H1 (cell line): ENCODE measurements at regions not wholly inside any gene's neighbourhood (a gene's known extent, or its start where the extent isn't known, plus 50 kb on each side); places are given as distances from the start of the nearest gene placed in this dataset.

Source experiments
- CTCF ChIA-PET: fragments of 300-600 bp; sonication (Branson Sonifier 250); formaldehyde crosslinking; loops from one replicate; lab custom pipeline; 2021; ENCODE audit not compliant: partially characterized antibody; lab: Charles Lee
- POLR2A ChIA-PET: fragments of 300-600 bp; sonication (Branson Sonifier 250); formaldehyde crosslinking; loops from one replicate; lab custom pipeline; 2021; ENCODE audit warnings: inconsistent platforms; ENCODE audit not compliant: partially characterized antibody; lab: Charles Lee
- DNase-seq, 2 experiments: peaks; one replicate each; pipeline versions ENCODE4 v3.0.0 to v3.0.0-alpha.2; 2010 to 2022; ENCODE audit warnings: low spot score in 2 of 2, low read depth in 1 of 2, mixed read lengths in 1 of 2
- FAIRE-seq: peaks from 2 replicates; lab custom pipeline; 2011; peaks lifted over from hg19 to GRCh38; lab: Jason Lieb, UNC
- H2AFZ ChIP-seq: 2 replicates; pipeline ENCODE4 v1.8.1; 2012; ENCODE audit warnings: low read length, inconsistent platforms
- H2AK5ac ChIP-seq: 2 replicates; pipeline ENCODE4 v1.6.1; 2013; ENCODE audit warnings: low read depth, low read length
- H2BK120ac ChIP-seq: replicated peaks from 2 replicates; pipeline ENCODE3; 2013; ENCODE audit warnings: low read depth, low read length, inconsistent platforms
- H2BK12ac ChIP-seq: 2 replicates; pipeline ENCODE4 v1.6.1; 2013; ENCODE audit warnings: low read depth, low read length
- H2BK15ac ChIP-seq: 2 replicates; pipeline ENCODE4 v1.6.1; 2013; ENCODE audit warnings: low read length
- H2BK20ac ChIP-seq: 2 replicates; pipeline ENCODE4 v1.6.1; 2013; ENCODE audit warnings: low read length
- H2BK5ac ChIP-seq: 2 replicates; pipeline ENCODE4 v1.6.1; 2013; ENCODE audit warnings: low read depth, low read length
- H3K14ac ChIP-seq: 2 replicates; pipeline ENCODE4 v1.6.1; 2013; ENCODE audit warnings: inconsistent platforms; ENCODE audit not compliant: insufficient read length
- H3K18ac ChIP-seq: 2 replicates; pipeline ENCODE4 v1.6.1; 2013; ENCODE audit warnings: low read length; ENCODE audit errors: extremely low read depth
- H3K23ac ChIP-seq: 2 replicates; pipeline ENCODE4 v1.6.1; 2013; ENCODE audit warnings: inconsistent platforms; ENCODE audit not compliant: insufficient read length
- H3K23me2 ChIP-seq: 2 replicates; pipeline ENCODE4 v1.6.1; 2013; ENCODE audit warnings: low read depth, low read length
- H3K27ac ChIP-seq: 2 replicates; pipeline ENCODE4 v1.6.1; 2011; ENCODE audit warnings: low read depth, low read length, inconsistent platforms
- H3K27me3 ChIP-seq, 4 experiments: replicated peaks in 1 of 4; 1 replicate in 1 of 4; 2 replicates in 3 of 4; pipeline versions ENCODE4 v1.6.1 to v1.8.1; 2011 to 2013; ENCODE audit warnings: low read length in 3 of 4, mild to moderate bottlenecking in 3 of 4, inconsistent platforms in 2 of 4, mixed read lengths in 2 of 4, moderate library complexity in 1 of 4; ENCODE audit not compliant: control insufficient read depth in 3 of 4, insufficient read depth in 3 of 4; ENCODE audit errors: extremely low read depth in 1 of 4
- H3K36me3 ChIP-seq, 4 experiments: 2 replicates each; pipeline versions ENCODE4 v1.6.1 to v1.8.1; 2011 to 2013; ENCODE audit warnings: mild to moderate bottlenecking in 4 of 4, low read length in 3 of 4, moderate library complexity in 2 of 4, control low read depth in 1 of 4, inconsistent platforms in 1 of 4; ENCODE audit not compliant: insufficient read depth in 4 of 4, control insufficient read depth in 2 of 4
- H3K4ac ChIP-seq: replicated peaks from 2 replicates; pipeline ENCODE3; 2013; ENCODE audit warnings: low read length, low read depth, mixed read lengths, inconsistent platforms; ENCODE audit not compliant: insufficient read length
- H3K4me1 ChIP-seq, 4 experiments: replicated peaks in 1 of 4; 1 replicate in 1 of 4; 2 replicates in 3 of 4; pipeline versions ENCODE4 v1.6.1 to v1.8.1; 2011 to 2013; ENCODE audit warnings: low read length in 3 of 4, inconsistent platforms in 2 of 4, mixed read lengths in 1 of 4; ENCODE audit not compliant: insufficient read depth in 4 of 4, control insufficient read depth in 3 of 4
- H3K4me2 ChIP-seq, 2 experiments: 2 replicates each; pipeline versions ENCODE4 v1.6.1 to v1.8.1; 2011 to 2013; ENCODE audit warnings: low read depth in 2 of 2, low read length in 2 of 2, control low read depth in 1 of 2, inconsistent platforms in 1 of 2, mild to moderate bottlenecking in 1 of 2; ENCODE audit not compliant: insufficient read depth in 1 of 2
- H3K4me3 ChIP-seq, 4 experiments: fragments of 200-600, 300-600 bp in 1 of 4; sonication (generic), shearing (Covaris generic), sonication (Bioruptor Twin) in 1 of 4; 2 replicates each; pipeline versions ENCODE4 v1.5.1 to v1.8.1; 2011 to 2016; ENCODE audit warnings: low read length in 4 of 4, low read depth in 3 of 4, control low read depth in 2 of 4, inconsistent platforms in 2 of 4, mild to moderate bottlenecking in 2 of 4, mixed read lengths in 1 of 4, moderate library complexity in 1 of 4; ENCODE audit not compliant: insufficient read depth in 2 of 4; ENCODE audit errors: extremely low read depth in 1 of 4
- H3K56ac ChIP-seq: replicated peaks from 2 replicates; pipeline ENCODE3; 2013; ENCODE audit warnings: low read depth, mild to moderate bottlenecking, mixed read lengths, low read length, inconsistent platforms; ENCODE audit not compliant: insufficient read length
- H3K79me1 ChIP-seq: 2 replicates; pipeline ENCODE4 v1.6.1; 2013; ENCODE audit warnings: low read depth, low read length, control low read depth
- H3K79me2 ChIP-seq, 2 experiments: 2 replicates each; pipeline versions ENCODE4 v1.6.1 to v1.8.1; 2012 to 2013; ENCODE audit warnings: low read length in 2 of 2, mild to moderate bottlenecking in 2 of 2, inconsistent platforms in 1 of 2; ENCODE audit not compliant: insufficient read depth in 2 of 2, control insufficient read depth in 1 of 2
- H3K9ac ChIP-seq, 4 experiments: replicated peaks in 1 of 4; 1 replicate in 1 of 4; 2 replicates in 3 of 4; pipeline versions ENCODE4 v1.6.1 to v1.8.1; 2011 to 2013; ENCODE audit warnings: low read depth in 3 of 4, low read length in 3 of 4, control low read depth in 2 of 4, mild to moderate bottlenecking in 2 of 4, moderate library complexity in 2 of 4, inconsistent platforms in 1 of 4; ENCODE audit errors: extremely low read depth in 1 of 4
- H3K9me3 ChIP-seq, 2 experiments: 2 replicates each; pipeline versions ENCODE4 v1.6.1 to v1.8.1; 2012 to 2013; ENCODE audit warnings: mild to moderate bottlenecking in 2 of 2, moderate library complexity in 2 of 2, control low read depth in 1 of 2, inconsistent platforms in 1 of 2, low read depth in 1 of 2, low read length in 1 of 2, mixed read lengths in 1 of 2; ENCODE audit not compliant: insufficient read depth in 2 of 2
- H4K20me1 ChIP-seq, 2 experiments: replicated peaks in 1 of 2; 2 replicates each; pipeline versions ENCODE3 to v1.8.1; 2011 to 2013; ENCODE audit warnings: inconsistent platforms in 2 of 2, low read length in 2 of 2, mild to moderate bottlenecking in 1 of 2; ENCODE audit not compliant: insufficient read depth in 2 of 2, control insufficient read depth in 1 of 2
- H4K5ac ChIP-seq: 2 replicates; pipeline ENCODE4 v1.6.1; 2013; ENCODE audit warnings: low read length, low read depth, mixed read lengths, inconsistent platforms; ENCODE audit not compliant: insufficient read length
- H4K8ac ChIP-seq: 2 replicates; pipeline ENCODE4 v1.8.0; 2013; ENCODE audit warnings: mild to moderate bottlenecking, moderate library complexity, low read length, inconsistent platforms; ENCODE audit not compliant: insufficient read depth; ENCODE audit errors: extremely low read depth
- H4K91ac ChIP-seq: replicated peaks from 2 replicates; pipeline ENCODE3; 2013; ENCODE audit warnings: low read length, mixed read lengths, inconsistent platforms; ENCODE audit not compliant: insufficient read length
- CTBP2 ChIP-seq: IDR thresholded peaks from 2 replicates; pipeline ENCODE4 v1.7.0; 2011; ENCODE audit warnings: borderline replicate concordance, mild to moderate bottlenecking, moderate library complexity, mixed read lengths, low read length; ENCODE audit not compliant: insufficient read depth, insufficient read length
- GABPA ChIP-seq: IDR thresholded peaks from 2 replicates; pipeline ENCODE4 v1.6.1; 2011; ENCODE audit warnings: mild to moderate bottlenecking, low read length, moderate library complexity, borderline replicate concordance; ENCODE audit not compliant: insufficient read depth
- JUND ChIP-seq: IDR thresholded peaks from 2 replicates; pipeline ENCODE4 v1.6.1; 2011; ENCODE audit warnings: mild to moderate bottlenecking, improper control_type of control experiment, low read length
- KDM5A ChIP-seq: fragments of 200-600 bp; IDR thresholded peaks from 2 replicates; pipeline ENCODE4 v1.7.1; 2012; ENCODE audit warnings: mild to moderate bottlenecking, low read length, inconsistent platforms, mixed read lengths
- PHF8 ChIP-seq: fragments of 200-600 bp; sonication (generic); conservative IDR thresholded peaks from 2 replicates; pipeline ENCODE4 v1.7.1; 2012; ENCODE audit warnings: low read depth, mild to moderate bottlenecking, inconsistent platforms, low read length, moderate library complexity
- POU5F1 ChIP-seq: IDR thresholded peaks from 2 replicates; pipeline ENCODE4 v1.6.1; 2011; ENCODE audit warnings: low read depth, mild to moderate bottlenecking, low read length, moderate library complexity
- RNF2 ChIP-seq: fragments of 200-900, 300-1000 bp; sonication (generic); IDR thresholded peaks from 2 replicates; pipeline ENCODE4 v1.7.1; 2016; ENCODE audit warnings: borderline replicate concordance, low read depth, mild to moderate bottlenecking, antibody characterized with exemption, low read length; ENCODE audit not compliant: poor library complexity, severe bottlenecking; ENCODE audit errors: missing control alignments
- RXRA ChIP-seq: IDR thresholded peaks from 2 replicates; pipeline ENCODE4 v1.6.1; 2011; ENCODE audit warnings: low read depth, mild to moderate bottlenecking, low read length, moderate library complexity; ENCODE audit not compliant: insufficient read depth
- SP2 ChIP-seq: IDR thresholded peaks from 2 replicates; pipeline ENCODE4 v1.6.1; 2012; ENCODE audit warnings: mild to moderate bottlenecking, low read length, inconsistent platforms
- TAF1 ChIP-seq: IDR thresholded peaks from 2 replicates; pipeline ENCODE4 v1.6.1; 2011; ENCODE audit warnings: mild to moderate bottlenecking, low read depth, low read length
- TBP ChIP-seq: IDR thresholded peaks from 2 replicates; pipeline ENCODE4 v1.6.1; 2011; ENCODE audit warnings: low read depth, low read length, improper control_type of control experiment
- TCF12 ChIP-seq: IDR thresholded peaks from 2 replicates; pipeline ENCODE4 v1.6.1; 2011; ENCODE audit warnings: low read depth, mild to moderate bottlenecking, low read length
- WGBS, 2 experiments: shearing (Covaris generic) in 1 of 2; methylation state at CpG; one replicate each; pipeline versions ENCODE4 v1.1.6 to v1.1.7; 2013 to 2015; ENCODE audit warnings: low lambda C conversion rate in 2 of 2, mixed read lengths in 2 of 2, inconsistent platforms in 1 of 2, low coverage in 1 of 2, missing lambda C conversion rate in 1 of 2; ENCODE audit not compliant: insufficient replicate concordance in 2 of 2, insufficient coverage in 1 of 2, insufficient read length in 1 of 2; ENCODE audit errors: extremely low coverage in 1 of 2, missing lambda C conversion rate in 1 of 2; 5-methylcytosine and 5-hydroxymethylcytosine counted together
- TF ChIP-seq, protein P1 (sequence below): IDR thresholded peaks from 2 replicates; pipeline ENCODE4 v1.6.1; 2012; ENCODE audit warnings: inconsistent platforms

DNA sequence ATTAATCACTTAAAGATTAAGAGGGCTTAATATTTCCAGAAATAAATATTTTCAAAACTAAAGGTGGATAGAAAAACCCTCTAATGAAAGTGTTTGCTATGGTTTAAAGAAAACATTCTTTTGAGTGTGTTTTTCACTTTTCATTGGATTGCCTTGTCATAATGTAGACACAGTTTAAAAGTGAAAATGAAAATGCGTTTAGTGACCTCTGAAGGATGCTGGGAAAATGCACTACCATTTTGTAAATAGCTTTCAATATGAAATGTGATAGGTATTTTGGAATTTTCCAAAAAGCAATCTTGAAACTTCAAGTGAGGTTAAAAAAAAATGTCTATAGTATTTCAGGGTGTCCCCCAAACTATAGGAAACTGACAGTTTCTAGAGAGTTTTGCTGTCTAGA is 642.2 kb downstream of the C4orf33 start:
- Histone ChIP-seq H2BK5ac (no peak overlapping the region), H4K91ac (no peak overlapping the region), H3K4me1 (no peaks in the 10 kb centered on the region), H3K9me3 (no peaks in the 10 kb centered on the region), H3K79me1 (no peaks in the 10 kb centered on the region), H2BK15ac (no peak overlapping the region), H2AFZ (no peak overlapping the region), H3K23ac (no peak overlapping the region), H3K4me3 (no peak overlapping the region), H3K27me3 (no peaks in the 10 kb centered on the region), H4K20me1 (no peaks in the 10 kb centered on the region), H2BK20ac (no peak overlapping the region), H3K4me2 (no peak overlapping the region), H3K56ac (no peak overlapping the region), H3K36me3 (no peaks in the 10 kb centered on the region), H2AK5ac (no peak overlapping the region), H3K9ac (no peak overlapping the region), H3K23me2 (no peaks in the 10 kb centered on the region), H3K79me2 (no peaks in the 10 kb centered on the region), H3K18ac (no peak overlapping the region), H3K27ac (no peak overlapping the region), H2BK120ac (no peak overlapping the region), H4K8ac (no peak overlapping the region), H2BK12ac (no peak overlapping the region), H4K5ac (no peak overlapping the region), H3K14ac (no peak overlapping the region), H3K4ac (no peak overlapping the region)
- DNase-seq, result no peak
- 81% methylated on average over 1 of the region's 1 CpG; no CpG with 5 or more reads in 1 of the 2 experiments for WGBS, 2 experiments
- ChIA-PET POLR2A (no interaction called here), CTCF (no interaction called here)
- FAIRE-seq, result no peak
- TF ChIP-seq PHF8 (no peak), RXRA (no peak), JUND (no peak), GABPA (no peak), TAF1 (no peak), POU5F1 (no peak), KDM5A (no peak), TBP (no peak), RNF2 (no peak), TCF12 (no peak), SP2 (no peak), CTBP2 (no peak)
- TF ChIP-seq, protein P1, sequence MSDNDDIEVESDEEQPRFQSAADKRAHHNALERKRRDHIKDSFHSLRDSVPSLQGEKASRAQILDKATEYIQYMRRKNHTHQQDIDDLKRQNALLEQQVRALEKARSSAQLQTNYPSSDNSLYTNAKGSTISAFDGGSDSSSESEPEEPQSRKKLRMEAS, result no peak
